ENCODE measurements at regions not wholly inside any gene's neighbourhood (a gene's known extent, or its start where the extent isn't known, plus 50 kb on each side); places are given as distances from the start of the nearest gene placed in this dataset.

DNA sequence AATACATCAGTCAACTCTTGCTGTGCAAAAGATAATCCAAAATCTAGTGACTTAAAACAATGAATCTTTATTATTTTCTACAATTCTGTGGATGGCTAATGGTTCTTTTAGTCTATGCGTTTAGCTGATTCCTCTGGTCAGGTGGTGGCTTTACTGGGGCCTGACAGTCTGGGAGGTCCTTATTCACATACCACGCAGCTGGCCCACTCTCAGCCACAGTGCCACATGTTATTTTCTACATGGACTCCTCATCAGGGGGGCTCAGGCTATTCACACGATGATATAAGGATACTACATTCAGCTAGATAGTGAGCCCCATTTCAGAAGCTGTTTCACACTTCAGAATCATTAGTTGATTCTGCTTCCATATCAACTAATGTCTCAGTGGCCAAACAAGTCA lies 287.5 kb upstream of the MGAT4C start:
- H3K27ac Mint-ChIP-seq (ENCODE audit: unreplicated experiment), result no peak overlapping the region
- no peak overlapping the region for H3K4me3 Mint-ChIP-seq (ENCODE audit: unreplicated experiment)
- H3K9me3 Mint-ChIP-seq (ENCODE audit: unreplicated experiment), result no peaks in the 10 kb centered on the region
- H3K36me3 Mint-ChIP-seq (ENCODE audit: unreplicated experiment), result no peaks in the 10 kb centered on the region
- no peaks in the 10 kb centered on the region for H3K27me3 Mint-ChIP-seq (ENCODE audit: unreplicated experiment)
- TF ChIP-seq, protein P1, sequence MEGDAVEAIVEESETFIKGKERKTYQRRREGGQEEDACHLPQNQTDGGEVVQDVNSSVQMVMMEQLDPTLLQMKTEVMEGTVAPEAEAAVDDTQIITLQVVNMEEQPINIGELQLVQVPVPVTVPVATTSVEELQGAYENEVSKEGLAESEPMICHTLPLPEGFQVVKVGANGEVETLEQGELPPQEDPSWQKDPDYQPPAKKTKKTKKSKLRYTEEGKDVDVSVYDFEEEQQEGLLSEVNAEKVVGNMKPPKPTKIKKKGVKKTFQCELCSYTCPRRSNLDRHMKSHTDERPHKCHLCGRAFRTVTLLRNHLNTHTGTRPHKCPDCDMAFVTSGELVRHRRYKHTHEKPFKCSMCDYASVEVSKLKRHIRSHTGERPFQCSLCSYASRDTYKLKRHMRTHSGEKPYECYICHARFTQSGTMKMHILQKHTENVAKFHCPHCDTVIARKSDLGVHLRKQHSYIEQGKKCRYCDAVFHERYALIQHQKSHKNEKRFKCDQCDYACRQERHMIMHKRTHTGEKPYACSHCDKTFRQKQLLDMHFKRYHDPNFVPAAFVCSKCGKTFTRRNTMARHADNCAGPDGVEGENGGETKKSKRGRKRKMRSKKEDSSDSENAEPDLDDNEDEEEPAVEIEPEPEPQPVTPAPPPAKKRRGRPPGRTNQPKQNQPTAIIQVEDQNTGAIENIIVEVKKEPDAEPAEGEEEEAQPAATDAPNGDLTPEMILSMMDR (IDR thresholded peaks at IDR 0.05; ENCODE audit: partially characterized antibody, unreplicated experiment), result no peak
- no peak for DNase-seq
- peaks cover 2% of the 10 kb centered on the region for H3K4me1 Mint-ChIP-seq (ENCODE audit: low read depth, unreplicated experiment)

- H3K27ac Mint-ChIP-seq (ENCODE audit: unreplicated experiment), result no peak overlapping the region
- no peak for DNase-seq
- no peaks in the 10 kb centered on the region for H3K27me3 Mint-ChIP-seq (ENCODE audit: unreplicated experiment)
- no peaks in the 10 kb centered on the region for H3K4me1 Mint-ChIP-seq (ENCODE audit: low read depth, unreplicated experiment)
- TF ChIP-seq, protein P1 (IDR thresholded peaks at IDR 0.05; ENCODE audit: partially characterized antibody, unreplicated experiment), result no peak
- H3K4me3 Mint-ChIP-seq (ENCODE audit: unreplicated experiment), result no peak overlapping the region
- no peaks in the 10 kb centered on the region for H3K9me3 Mint-ChIP-seq (ENCODE audit: unreplicated experiment)
- no peaks in the 10 kb centered on the region for H3K36me3 Mint-ChIP-seq (ENCODE audit: unreplicated experiment)
Observed at GRCh38 chr12:86530996-86531655, 274.9 kb upstream of the MGAT4C start.

DNA sequence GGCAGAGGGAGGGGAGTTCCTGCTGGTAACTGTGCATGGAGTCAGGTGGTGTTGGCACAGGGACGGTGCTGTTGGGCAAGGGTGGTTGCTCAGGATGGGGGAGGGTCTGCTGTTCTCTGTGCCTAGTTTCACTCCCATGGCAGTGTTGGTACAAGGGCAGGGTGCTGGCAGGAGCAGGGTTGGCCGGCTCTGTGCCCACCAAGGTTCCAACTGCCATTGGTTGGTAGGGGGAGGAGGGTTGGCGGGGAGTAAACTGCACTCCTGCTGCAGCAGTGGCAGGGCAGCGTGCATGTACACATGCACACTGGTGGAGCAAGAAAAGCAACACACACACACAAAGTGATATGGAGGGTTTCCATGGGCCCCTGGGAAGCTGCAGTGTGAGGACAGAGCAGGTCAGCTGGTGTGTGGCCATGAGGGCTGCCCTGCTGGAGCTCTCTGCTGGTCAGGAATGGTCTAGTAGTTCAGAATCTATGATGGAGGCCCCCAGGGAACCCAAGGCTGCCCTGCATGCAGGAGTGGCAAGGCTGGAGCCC lies 269.9 kb upstream of the MGAT4C start:
- TF ChIP-seq, protein P1 (IDR thresholded peaks at IDR 0.05; ENCODE audit: partially characterized antibody, unreplicated experiment), result no peak
- Mint-ChIP-seq H3K4me3 (ENCODE audit: unreplicated experiment) (no peak overlapping the region), H3K4me1 (ENCODE audit: low read depth, unreplicated experiment) (no peaks in the 10 kb centered on the region), H3K36me3 (ENCODE audit: unreplicated experiment) (peaks cover 17% of the 10 kb centered on the region), H3K9me3 (ENCODE audit: unreplicated experiment) (peaks cover 1% of the 10 kb centered on the region), H3K27me3 (ENCODE audit: unreplicated experiment) (no peaks in the 10 kb centered on the region), H3K27ac (ENCODE audit: unreplicated experiment) (no peak overlapping the region)
- no peak for DNase-seq

DNA sequence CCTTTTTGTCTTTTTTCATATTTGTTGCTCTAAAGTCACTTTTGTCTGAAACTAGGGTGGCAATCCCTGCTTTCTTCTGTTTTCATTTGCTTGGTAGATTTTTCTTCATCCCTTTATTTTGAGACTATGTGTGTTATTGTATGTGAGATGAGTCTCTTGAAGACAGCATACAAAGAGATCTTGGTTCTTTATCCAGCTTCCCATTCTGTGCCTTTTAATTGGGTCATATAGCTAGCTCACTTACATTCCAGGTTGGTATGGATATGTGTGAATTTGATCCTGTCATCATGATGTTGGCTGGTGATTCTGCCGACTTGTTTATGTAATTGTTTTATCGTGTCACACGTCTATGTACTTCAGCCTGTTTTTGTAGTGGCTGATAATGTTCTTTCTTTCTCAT lies 267.7 kb upstream of the MGAT4C start:
- Mint-ChIP-seq H3K4me1 (ENCODE audit: low read depth, unreplicated experiment) (no peaks in the 10 kb centered on the region), H3K27ac (ENCODE audit: unreplicated experiment) (no peak overlapping the region), H3K27me3 (ENCODE audit: unreplicated experiment) (no peaks in the 10 kb centered on the region), H3K36me3 (ENCODE audit: unreplicated experiment) (peaks cover 17% of the 10 kb centered on the region), H3K4me3 (ENCODE audit: unreplicated experiment) (no peak overlapping the region), H3K9me3 (ENCODE audit: unreplicated experiment) (peaks cover 1% of the 10 kb centered on the region)
- TF ChIP-seq, protein P1 (IDR thresholded peaks at IDR 0.05; ENCODE audit: partially characterized antibody, unreplicated experiment), result no peak
- no peak for DNase-seq

GRCh38 chr12:86521870-86522269 lies 265.7 kb upstream of the MGAT4C start:
- no peak for DNase-seq
- Mint-ChIP-seq H3K27ac (ENCODE audit: unreplicated experiment) (no peak overlapping the region), H3K9me3 (ENCODE audit: unreplicated experiment) (peaks cover 4% of the 10 kb centered on the region), H3K4me1 (ENCODE audit: low read depth, unreplicated experiment) (no peaks in the 10 kb centered on the region), H3K4me3 (ENCODE audit: unreplicated experiment) (no peak overlapping the region), H3K27me3 (ENCODE audit: unreplicated experiment) (no peaks in the 10 kb centered on the region), H3K36me3 (ENCODE audit: unreplicated experiment) (peaks cover 17% of the 10 kb centered on the region)
- TF ChIP-seq, protein P1 (IDR thresholded peaks at IDR 0.05; ENCODE audit: partially characterized antibody, unreplicated experiment), result no peak

Measured in glutamatergic neuron (in vitro differentiated cells).